HG03025 (cell line): ENCODE measurements at regions not wholly inside any gene's neighbourhood (a gene's known extent, or its start where the extent isn't known, plus 50 kb on each side); places are given as distances from the start of the nearest gene placed in this dataset.
A peak's percentile ranks its signal among the peaks of the same experiment; 100 is the strongest.

Experiments
- ATAC-seq: cut with Tn5 transposase; IDR thresholded peaks from one replicate; pipeline ENCODE4 v1.9.1; 2021; ENCODE audit warnings: mild to moderate bottlenecking, moderate library complexity; ENCODE audit not compliant: unreplicated experiment, low FRiP score

DNA sequence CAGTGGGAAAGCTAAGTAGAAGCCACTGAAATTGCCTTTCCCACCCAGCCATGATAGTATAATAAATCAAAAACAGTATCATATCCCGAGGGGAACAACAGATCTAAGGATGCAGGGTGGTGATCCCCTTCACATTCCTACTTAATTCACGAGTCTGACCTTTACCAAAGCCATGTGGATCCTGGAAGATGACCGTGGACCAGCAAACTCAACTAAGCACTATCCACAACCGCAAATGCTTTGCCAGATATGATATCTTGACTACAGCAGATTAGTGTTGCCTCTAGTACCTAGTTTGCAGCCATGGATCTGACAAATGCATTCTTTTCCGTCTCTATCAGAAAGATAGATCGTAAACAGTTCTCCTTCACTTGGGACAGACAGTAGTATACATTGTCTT is 67.3 kb upstream of the IL6 start:
- ATAC-seq: no peak

DNA sequence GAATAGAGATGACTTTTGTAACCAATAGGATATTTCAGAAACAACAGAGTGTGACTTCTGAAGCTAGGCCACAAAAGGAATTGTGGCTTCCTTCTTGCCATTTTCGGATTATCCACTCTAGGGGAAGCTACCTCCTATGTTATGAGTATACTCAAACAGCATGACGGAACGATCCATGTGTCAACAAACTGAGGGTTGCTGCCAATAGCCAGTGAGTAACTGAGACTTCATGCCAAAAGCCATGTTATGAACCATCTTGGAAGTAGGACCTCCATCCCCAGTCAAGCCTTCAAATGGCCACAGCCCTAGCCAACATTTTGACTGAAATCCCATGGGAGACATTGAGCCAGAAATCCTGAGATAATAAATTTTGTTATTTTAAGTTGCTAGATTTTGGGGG is 69.0 kb upstream of the IL6 start:
- ATAC-seq: no peak

DNA sequence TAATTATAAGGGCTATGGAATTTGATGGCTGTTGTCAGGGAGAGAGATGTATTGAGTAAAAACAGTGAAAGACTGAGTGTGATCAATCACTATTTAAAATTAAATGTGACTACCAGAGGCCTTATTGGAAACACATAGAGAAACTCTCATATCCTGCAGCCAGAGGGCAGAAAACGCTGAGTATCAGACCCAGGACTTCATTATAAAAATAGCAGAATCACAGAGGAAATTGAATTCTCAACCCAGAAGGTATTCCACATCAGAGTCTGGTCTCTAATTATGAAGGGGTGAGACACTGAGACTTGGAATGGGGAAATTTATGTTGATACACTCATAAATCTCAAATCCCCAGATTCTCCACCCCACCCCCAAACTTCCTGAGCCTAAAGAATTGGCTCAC is 69.5 kb upstream of the IL6 start:
- ATAC-seq: no peak

DNA sequence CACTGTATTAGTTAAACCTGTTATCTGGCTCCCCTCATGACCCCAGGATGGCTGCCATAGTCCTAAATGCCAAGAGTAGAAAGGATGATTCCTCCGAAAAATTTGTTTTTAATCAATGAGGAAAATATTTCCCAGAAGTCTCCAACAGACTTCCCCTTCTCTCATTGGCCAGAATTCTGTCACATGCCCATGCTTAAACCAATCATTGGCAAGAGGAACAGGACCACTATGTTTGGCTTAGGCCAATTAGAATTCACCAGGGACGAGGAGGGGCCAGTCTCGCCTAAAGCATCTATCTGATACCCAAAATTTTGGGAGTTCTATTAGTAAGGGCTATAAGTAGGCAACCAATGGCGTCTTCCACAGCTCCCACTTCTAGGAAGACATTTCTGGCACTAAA is 71.2 kb upstream of the IL6 start:
- no peak for ATAC-seq

DNA sequence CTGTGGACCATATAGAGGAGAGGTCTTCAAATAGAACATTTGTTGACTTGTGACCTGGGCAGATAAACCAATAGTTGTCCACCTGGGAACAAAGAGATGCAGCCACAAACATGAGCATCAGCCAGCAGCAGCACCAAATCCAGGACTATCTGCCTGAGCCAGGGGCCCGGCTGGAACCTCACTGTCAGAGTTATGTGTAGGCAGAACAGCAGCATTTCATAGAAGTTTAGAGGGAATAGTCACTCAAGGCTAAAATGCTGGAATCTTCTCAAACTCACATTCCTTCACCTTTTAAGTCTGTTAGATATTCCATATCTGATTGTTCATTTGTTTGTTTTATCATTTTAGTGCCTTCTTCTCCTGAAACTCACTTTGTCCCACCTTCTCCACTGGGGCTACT is 72.2 kb upstream of the IL6 start:
- no peak for ATAC-seq

DNA sequence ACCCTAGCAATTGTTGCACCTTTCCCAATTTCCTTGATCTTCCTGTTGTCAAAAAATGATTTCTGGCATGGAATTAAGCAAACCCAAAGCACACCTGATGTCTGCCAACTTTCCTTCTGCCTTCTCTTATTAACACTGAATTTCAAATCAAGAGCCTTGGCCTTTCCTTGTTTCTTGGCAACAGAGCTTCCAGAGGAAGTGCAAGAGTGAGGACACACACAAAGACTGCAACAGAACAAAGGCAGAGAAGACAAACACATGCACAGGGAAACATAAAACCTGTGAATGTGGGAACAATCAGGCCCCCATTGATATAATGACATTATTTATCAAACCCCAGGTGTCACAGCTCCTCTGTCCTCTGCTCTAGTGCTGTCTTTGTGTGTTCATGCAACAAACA is 73.0 kb upstream of the IL6 start:
- ATAC-seq: no peak

DNA sequence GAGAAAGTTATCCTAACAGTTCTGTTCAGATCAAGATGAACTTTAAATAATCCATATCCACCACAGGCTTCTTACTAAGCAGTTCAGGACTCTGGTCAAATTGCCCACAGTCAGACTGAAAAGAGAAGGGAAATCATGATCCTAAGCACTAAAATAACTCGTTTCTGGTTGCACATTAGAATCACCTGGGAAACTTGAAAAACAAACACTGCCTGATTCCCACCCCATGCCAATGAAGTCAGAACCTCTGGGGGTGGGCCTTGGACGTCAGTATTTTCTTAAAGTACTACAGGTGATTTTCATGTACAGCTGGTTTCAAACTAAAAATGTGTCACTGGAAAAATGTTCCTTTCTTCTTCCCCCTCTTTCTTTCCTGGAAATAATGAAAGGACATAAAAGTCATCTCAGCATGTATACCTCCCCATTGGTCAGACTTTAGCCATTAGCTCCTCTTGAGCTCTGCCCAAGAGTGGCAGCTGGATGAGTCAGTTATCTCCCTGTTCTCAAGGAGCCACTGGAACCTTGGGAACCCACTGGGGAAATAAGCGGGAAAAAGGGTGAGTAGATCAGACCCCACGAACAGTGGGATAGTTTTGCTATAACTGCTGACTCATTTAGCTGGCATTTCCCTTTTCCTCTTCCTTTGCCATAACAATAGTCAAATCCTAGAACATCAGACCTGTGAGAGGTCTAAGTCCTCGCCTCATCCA is 75.3 kb upstream of the IL6 start:
- no peak for ATAC-seq

DNA sequence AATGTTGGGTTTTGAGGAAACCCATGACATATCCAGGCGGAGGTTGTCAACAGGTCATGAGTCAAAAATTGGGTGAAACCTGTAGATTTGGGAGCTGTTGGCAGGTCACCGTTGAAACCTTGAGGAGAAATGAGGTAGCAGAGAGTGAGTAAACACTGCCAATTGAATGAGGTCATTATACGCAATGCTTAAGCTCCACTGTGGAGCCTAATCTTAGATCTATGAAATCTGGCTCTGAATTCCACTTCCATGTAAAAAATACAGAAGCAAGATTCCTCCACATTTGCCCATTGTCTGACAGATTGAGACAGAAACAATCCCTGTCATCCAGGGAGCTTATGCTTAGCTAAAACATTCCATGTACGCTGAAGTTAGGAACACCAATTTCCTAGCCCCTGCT is 76.0 kb upstream of the IL6 start:
- ATAC-seq: no peak

DNA sequence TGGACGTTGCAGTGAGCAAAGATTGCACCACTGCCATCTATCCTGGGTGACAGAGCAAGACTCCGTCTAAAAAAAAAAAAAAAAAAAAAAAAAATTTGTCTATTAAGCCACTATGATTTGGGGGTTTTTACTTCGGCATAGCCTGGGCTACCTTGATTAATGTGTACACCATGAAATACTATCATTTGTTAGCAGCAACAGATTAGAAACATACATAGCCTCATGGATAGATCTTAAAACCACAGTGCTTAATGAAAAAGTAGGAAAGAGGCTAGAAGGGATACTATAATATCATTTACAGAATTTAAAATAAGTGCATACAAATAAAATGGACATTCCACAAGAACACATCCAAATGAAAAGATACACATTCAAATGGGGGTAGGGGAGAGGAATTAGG is 77.3 kb upstream of the IL6 start:
- ATAC-seq: no peak

DNA sequence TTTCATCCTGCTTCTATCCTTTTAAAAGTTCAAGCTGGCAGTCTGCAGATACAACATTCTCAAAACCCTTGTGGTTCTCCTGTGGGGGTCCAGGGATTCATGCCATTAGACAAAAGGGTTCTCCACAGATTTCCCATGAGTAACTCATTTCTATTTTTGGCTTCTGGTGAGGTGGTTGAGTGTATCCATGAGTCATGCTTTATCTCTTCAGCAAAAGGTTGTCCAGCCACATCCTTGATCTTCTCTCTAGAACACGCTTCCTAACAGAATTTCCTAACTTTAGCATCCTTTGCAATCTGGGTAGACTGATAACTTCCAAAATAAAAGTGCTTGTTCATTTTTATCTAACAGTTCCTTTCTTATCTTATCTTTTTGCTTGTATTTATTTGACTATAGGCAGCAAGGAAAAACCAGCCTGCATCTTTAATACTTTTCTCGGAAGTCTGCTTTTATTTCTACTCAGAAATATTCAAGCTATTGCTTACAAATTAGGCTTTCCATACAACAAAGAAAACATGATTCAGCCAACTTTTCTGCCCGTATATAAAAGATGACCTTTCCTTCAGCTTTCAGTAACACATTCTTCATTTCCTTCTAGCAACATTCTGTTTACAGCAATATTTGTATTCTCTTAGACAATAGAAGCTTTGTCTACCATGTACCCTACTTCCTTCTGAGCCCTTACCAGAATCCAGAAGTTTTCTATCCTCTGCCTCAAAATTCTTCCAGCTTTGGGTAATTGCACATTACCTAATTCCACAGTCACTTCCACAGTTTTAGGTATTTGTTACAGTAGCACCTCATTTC is 79.3 kb upstream of the IL6 start:
- ATAC-seq: no peak

DNA sequence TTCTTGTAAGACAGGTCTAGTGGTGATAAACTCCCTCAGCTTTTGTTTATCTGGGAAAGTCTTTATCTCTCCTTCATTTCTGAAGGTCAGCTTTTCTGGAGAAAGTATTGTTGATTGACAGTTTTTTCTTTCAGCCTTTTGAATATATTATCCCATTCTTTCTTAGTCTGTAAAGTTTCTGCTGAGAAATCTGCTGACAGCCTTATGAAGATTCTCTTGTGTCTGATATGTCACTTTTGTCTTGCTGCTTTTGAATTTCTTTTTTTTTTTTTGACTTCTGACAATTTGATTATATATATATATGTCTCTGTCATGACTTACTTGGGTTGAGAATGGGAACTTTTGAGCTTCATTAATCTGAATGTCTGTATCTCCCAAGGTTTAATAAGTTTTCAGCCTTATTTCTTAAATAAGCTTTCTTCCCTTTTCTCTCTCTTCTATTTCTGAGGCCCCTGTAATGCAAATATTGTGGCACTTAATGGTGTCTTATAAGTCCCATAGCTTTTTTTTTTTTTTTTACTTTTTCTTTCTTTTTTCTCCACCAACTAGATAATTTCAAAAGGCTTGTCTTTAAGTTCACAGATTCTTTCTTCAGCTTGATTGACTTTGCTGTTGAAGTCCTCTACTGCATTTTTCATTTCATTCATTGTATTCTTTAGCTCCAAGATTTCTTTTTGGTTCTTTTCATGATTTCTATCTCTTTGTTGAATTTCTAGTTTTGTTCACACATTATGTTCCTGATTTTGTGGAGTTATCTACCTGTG is 81.4 kb upstream of the IL6 start:
- no peak for ATAC-seq

DNA sequence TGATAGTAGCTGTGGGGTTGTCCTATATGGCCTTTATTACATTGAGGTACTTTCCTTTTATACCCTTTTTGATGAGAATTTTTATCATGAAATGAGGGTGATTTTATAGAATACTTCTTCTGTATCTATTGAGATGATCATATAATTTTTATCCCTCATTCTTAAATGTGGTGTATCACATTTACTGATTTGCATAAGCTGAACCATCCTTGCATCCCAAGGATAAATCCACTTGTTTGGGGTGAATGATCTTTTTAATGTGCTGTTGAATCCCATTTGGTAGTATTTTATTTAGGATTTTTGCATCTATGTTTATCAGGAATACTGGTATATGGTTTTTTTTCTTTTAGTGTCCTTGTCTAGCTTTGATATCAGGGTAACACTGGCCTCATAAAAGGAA is 84.5 kb upstream of the IL6 start:
- ATAC-seq: no peak

DNA sequence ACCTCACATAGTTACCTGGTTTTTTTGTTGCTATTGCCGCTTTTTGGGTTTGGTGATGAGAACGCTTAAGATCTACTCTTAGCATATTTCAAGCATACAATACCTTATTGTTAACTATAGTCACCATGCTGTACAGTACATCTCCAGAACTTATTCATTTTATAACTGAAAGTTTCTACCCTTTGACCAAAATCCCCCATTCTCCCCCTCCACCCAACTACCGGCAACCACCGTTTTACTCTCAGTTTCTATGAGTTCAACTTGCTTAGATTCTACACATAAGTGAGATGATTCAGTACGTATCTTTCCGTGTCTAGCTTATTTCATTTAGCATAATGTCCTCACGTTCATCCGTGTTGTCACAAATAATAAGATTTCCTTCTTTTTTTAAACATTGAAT is 86.7 kb upstream of the IL6 start:
- ATAC-seq: peak; percentile 80

DNA sequence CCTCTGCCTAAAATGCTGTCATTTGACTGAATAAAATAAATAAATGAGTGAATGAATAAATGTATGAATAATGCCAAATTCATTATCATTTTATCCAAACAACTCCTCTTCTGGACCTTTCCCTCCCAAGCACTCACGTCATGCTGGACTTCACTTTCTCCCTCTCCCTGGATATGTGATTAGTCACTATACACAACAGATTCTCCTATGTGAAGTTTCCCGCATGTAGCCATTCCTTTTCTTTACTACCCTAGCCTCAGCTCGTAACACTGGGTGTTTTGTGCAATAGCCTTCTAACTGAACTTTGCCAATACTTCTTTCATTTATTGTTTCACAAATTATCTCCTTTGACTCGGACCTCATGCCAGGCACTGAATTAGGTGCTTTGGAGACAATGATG is 87.6 kb upstream of the IL6 start:
- no peak for ATAC-seq

DNA sequence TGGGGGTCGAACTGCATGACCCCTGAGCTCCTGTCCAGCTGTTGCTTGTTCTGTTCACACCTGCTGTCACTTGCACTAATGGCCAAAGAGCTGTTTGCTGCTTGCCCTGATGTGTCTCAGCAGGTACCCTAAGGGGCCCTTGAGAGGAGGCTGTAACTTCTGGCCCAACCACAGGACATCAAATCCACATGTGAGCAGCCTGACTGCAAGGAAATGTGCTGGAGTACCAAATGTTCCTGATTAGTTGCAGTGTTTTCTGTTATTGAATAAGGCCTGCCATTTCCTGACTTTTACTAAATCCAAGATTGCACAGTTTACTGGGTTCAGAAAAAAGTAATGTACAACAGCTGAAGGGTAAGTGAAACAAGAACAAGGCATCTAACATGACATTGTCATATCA is 91.7 kb upstream of the IL6 start:
- ATAC-seq: no peak

DNA sequence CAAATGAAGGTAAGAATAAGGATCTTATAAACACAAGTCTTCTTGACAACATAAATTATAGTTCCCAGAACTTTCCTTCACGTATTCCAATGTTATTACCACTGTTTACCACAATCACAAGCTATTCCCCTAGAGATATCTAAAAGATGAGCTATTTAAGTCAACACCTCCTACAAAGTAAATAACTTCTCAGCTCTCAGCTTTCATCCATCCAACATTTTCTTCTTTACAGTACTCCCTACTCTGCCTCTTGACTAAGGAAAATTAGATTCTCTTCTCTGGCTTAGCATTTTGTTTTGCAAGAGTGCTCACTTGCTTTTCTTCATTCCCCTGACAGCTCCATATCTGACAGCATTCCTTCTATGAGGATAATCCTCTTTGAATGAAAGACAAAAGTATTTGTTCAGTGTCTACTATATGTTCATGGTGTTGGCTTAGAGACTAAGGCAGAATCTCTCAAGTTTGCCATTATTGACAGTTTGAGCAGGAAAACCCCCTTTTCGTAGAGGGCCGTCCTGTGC is 93.0 kb upstream of the IL6 start:
- ATAC-seq: no peak

DNA sequence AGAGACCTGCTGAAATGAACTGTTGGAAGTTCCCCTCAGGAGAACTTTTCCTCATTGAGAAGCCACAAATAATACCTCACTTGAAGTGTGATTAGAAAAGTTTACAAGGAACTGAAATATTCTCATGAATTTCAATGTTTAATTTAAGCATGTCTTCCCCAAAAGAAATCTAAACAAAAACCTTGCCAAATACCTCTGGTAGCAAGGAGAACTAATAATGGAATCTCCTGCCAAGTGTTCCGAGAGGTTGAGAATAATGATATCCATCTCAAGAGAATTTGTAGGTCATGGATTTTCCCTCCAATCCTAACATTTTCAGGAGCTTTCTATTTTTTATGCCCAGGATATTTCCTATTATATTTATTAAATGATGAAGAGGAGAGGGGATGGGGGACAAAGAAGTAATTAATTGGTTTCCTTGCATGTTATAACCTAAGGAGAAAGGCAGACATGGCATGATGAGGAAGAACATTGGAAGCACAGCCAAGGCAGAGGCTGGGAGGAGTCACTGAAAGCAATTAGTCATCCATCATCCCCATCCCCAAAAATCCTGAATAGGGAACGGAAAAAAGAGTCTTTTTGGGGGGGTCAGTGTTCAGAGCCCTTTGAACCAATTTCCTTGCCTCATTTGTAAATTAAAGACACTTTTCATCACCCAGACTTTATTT is 93.6 kb upstream of the IL6 start:
- ATAC-seq: no peak

DNA sequence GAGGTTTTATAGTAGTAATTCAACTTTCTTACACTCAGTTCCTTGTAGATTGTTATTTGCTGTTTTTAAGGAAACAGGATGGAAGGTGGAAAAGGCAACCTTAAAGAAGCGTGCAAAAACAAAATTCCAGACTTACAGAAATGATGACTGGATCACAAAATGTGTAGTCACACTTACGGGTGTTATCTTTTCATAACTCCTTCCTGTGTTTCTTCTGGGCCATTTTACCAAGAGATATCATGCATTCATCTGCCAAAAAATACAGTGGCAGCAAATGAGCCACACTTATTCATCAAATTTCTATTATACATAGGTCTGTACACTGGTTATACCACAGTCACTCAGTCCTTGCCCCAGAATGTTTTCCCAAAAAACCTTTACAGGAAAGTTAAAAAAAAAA is 94.3 kb upstream of the IL6 start:
- ATAC-seq: no peak

DNA sequence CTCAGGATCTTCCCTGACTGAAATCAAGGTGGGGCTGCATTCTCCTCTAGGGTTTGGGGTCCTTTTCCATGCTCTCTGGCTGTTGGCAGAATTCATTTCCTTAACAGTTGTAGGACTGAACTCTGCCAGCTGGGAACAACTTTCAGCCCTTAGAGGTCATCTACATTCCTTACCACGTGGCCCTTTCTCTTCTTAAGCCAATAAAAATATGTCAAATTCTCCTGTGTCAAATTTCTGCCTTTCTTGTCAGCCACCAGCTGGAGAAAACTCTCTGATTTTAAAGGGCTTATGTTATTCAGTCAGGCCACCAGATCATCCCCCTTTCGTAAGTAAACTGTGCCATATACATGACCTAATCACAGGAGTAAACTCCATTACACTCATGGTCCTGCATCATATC is 95.3 kb upstream of the IL6 start:
- no peak for ATAC-seq

DNA sequence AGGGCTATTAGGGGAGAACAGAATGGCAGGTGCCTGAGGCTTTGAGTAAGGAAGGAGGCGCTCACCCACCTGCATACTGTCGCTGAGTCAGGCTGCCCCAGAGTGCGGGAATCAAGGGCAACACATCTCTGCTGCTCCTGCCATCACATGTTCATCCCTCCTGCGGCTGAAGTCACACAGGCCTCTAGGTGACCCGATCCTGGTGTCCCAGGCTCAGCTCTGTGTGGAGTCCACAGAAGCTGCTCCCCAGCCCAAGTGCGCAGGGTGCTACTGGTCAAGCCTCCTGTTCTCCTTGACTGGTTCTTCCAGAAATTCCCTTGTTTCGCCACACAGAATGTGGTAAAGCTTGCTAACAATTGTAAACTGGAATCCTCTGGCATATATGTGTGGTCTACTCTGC is 96.9 kb upstream of the IL6 start:
- ATAC-seq: no peak

DNA sequence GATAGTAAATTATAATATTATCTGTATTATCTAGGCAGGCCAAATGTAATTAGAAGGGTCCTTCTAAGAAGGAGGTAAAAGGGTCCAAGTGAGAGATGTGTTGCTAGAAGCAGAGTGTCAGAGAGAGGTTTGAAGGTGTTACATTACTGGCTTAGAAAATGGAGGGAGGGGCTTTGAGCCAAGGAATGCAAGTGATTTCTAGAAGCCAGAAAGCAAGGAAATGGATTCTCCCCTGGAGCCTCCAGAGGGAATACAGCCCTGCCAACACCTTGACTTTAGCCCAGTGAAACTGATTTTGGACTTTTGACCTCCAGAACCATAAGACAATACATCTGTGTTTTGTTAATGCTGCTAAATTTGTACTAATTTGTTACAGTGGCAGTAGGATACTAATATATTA is 97.9 kb upstream of the IL6 start:
- no peak for ATAC-seq
